ENCODE measurements at regions not wholly inside any gene's neighbourhood (a gene's known extent, or its start where the extent isn't known, plus 50 kb on each side); places are given as distances from the start of the nearest gene placed in this dataset.
"Not testable (repeated sequence)": the region's sequence is repeated elsewhere in the genome, so short reads cannot be mapped to it uniquely, and the experiment has no call there.

- H3K4me1 Mint-ChIP-seq (ENCODE audit: low read depth); H3K27me3 Mint-ChIP-seq; H3K27ac Mint-ChIP-seq; H3K4me3 Mint-ChIP-seq; H3K36me3 Mint-ChIP-seq (ENCODE audit: low read depth); intact Hi-C loops (cut with micrococcal nuclease); H3K9me3 Mint-ChIP-seq: not testable (repeated sequence)
Measured at GRCh38 chr17:18546514-18547398, 70.2 kb downstream of the LGALS9C start.

GRCh38 chr17:18557086-18557485 lies 80.5 kb downstream of the LGALS9C start:
- H3K4me1 Mint-ChIP-seq (ENCODE audit: low read depth); intact Hi-C loops (cut with micrococcal nuclease); H3K27me3 Mint-ChIP-seq; H3K36me3 Mint-ChIP-seq (ENCODE audit: low read depth); H3K4me3 Mint-ChIP-seq; H3K27ac Mint-ChIP-seq; H3K9me3 Mint-ChIP-seq: not testable (repeated sequence)

- H3K27me3 Mint-ChIP-seq; H3K27ac Mint-ChIP-seq; H3K36me3 Mint-ChIP-seq (ENCODE audit: low read depth); intact Hi-C loops (cut with micrococcal nuclease); H3K4me3 Mint-ChIP-seq; H3K9me3 Mint-ChIP-seq: not testable (repeated sequence)
- H3K4me1 Mint-ChIP-seq (ENCODE audit: low read depth) = peaks cover 13% of the 10 kb centered on the region
Measured at GRCh38 chr17:18563381-18564098, 80.7 kb downstream of the TBC1D28 start.

- H3K27ac Mint-ChIP-seq; H3K9me3 Mint-ChIP-seq; H3K27me3 Mint-ChIP-seq; H3K4me3 Mint-ChIP-seq; H3K36me3 Mint-ChIP-seq (ENCODE audit: low read depth); intact Hi-C loops (cut with micrococcal nuclease): not testable (repeated sequence)
- H3K4me1 Mint-ChIP-seq (ENCODE audit: low read depth) = peaks cover 18% of the 10 kb centered on the region
Measured at GRCh38 chr17:18564099-18564448, 80.1 kb downstream of the TBC1D28 start.

GRCh38 chr17:18568108-18568995 lies 75.8 kb downstream of the TBC1D28 start:
- H3K27me3 Mint-ChIP-seq; intact Hi-C loops (cut with micrococcal nuclease); H3K4me3 Mint-ChIP-seq; H3K9me3 Mint-ChIP-seq: not testable (repeated sequence)
- H3K27ac Mint-ChIP-seq = peak overlapping the region; percentile 39
- peaks cover 14% of the 10 kb centered on the region for H3K36me3 Mint-ChIP-seq (ENCODE audit: low read depth)
- peaks cover 33% of the 10 kb centered on the region for H3K4me1 Mint-ChIP-seq (ENCODE audit: low read depth)

GRCh38 chr17:18569489-18569913 lies 74.7 kb downstream of the TBC1D28 start:
- intact Hi-C loops (cut with micrococcal nuclease); H3K9me3 Mint-ChIP-seq; H3K27me3 Mint-ChIP-seq; H3K27ac Mint-ChIP-seq: not testable (repeated sequence)
- Mint-ChIP-seq H3K36me3 (ENCODE audit: low read depth) (peaks cover 14% of the 10 kb centered on the region), H3K4me3 (peak overlapping the region; percentile 67), H3K4me1 (ENCODE audit: low read depth) (peaks cover 28% of the 10 kb centered on the region)

GRCh38 chr17:18572536-18572935 lies 71.7 kb downstream of the TBC1D28 start:
- intact Hi-C loops (cut with micrococcal nuclease); H3K4me3 Mint-ChIP-seq; H3K27ac Mint-ChIP-seq; H3K27me3 Mint-ChIP-seq; H3K9me3 Mint-ChIP-seq: not testable (repeated sequence)
- peaks cover 26% of the 10 kb centered on the region for H3K4me1 Mint-ChIP-seq (ENCODE audit: low read depth)
- peaks cover 14% of the 10 kb centered on the region for H3K36me3 Mint-ChIP-seq (ENCODE audit: low read depth)

- intact Hi-C loops (cut with micrococcal nuclease); H3K4me3 Mint-ChIP-seq; H3K36me3 Mint-ChIP-seq (ENCODE audit: low read depth); H3K9me3 Mint-ChIP-seq; H3K27me3 Mint-ChIP-seq: not testable (repeated sequence)
- H3K27ac Mint-ChIP-seq = peak overlapping the region; percentile 78
- H3K4me1 Mint-ChIP-seq (ENCODE audit: low read depth) = peaks cover 17% of the 10 kb centered on the region
Measured at GRCh38 chr17:18574137-18574536, 70.1 kb downstream of the TBC1D28 start.

Data from dendritic cell treated with granulocyte-macrophage colony-stimulating factor and Interleukin-4, amounts not matched to agents 40 ng/mL and 50 ng/mL, for 4 days (primary cell).